Fibroblast of lung (primary cell): ENCODE measurements at regions not wholly inside any gene's neighbourhood (a gene's known extent, or its start where the extent isn't known, plus 50 kb on each side); places are given as distances from the start of the nearest gene placed in this dataset.

Experiments used
- EZH2 ChIP-seq: IDR thresholded peaks from 2 replicates; pipeline ENCODE4 v1.5.1; 2012; ENCODE audit warnings: low read length, control low read depth, mild to moderate bottlenecking; ENCODE audit errors: missing control alignments
- TF ChIP-seq, protein P1 (sequence below), 2 donors: IDR thresholded peaks in 1 of 2; conservative IDR thresholded peaks in 1 of 2; 1 replicate in 1 of 2; 2 replicates in 1 of 2; pipeline ENCODE4 v1.5.1; 2011 to 2012; ENCODE audit warnings: low read length in 2 of 2, control low read depth in 1 of 2, inconsistent platforms in 1 of 2, low read depth in 1 of 2, mild to moderate bottlenecking in 1 of 2

DNA sequence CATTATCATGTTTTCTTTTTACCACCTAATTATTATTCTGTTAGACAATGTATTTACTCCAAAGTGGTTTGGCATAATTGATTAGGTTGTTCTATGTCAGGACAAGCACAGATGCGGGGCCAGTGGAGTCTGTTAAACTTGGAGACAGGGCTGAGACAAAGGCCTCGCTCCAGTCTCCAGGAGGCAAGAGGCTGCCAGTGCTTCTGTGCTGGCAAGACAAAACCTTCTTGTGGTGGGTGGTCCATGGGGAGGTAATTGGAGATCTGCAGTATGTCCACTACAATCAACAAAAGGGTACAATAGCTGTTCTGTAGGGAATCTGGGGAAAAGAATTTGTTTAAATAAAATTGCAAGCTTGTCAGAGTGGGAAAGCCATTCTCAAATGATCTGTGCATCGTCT is 677.2 kb upstream of the SLC35B3 start:
- no peak for TF ChIP-seq EZH2
- TF ChIP-seq, protein P1, sequence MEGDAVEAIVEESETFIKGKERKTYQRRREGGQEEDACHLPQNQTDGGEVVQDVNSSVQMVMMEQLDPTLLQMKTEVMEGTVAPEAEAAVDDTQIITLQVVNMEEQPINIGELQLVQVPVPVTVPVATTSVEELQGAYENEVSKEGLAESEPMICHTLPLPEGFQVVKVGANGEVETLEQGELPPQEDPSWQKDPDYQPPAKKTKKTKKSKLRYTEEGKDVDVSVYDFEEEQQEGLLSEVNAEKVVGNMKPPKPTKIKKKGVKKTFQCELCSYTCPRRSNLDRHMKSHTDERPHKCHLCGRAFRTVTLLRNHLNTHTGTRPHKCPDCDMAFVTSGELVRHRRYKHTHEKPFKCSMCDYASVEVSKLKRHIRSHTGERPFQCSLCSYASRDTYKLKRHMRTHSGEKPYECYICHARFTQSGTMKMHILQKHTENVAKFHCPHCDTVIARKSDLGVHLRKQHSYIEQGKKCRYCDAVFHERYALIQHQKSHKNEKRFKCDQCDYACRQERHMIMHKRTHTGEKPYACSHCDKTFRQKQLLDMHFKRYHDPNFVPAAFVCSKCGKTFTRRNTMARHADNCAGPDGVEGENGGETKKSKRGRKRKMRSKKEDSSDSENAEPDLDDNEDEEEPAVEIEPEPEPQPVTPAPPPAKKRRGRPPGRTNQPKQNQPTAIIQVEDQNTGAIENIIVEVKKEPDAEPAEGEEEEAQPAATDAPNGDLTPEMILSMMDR (conservative IDR thresholded peaks at IDR 0.05 in 1 of 2, IDR thresholded peaks at IDR 0.05 in 1 of 2; ENCODE audit: low read depth in 1 of 2, low read length in 2 of 2): no peak
